K562 (cell line): ENCODE measurements at regions not wholly inside any gene's neighbourhood (a gene's known extent, or its start where the extent isn't known, plus 50 kb on each side); places are given as distances from the start of the nearest gene placed in this dataset.

Experiments
- ATAC-seq: fragments of 200-7000 bp; cut with Tn5 transposase; 3 replicates; pipeline ENCODE4 v1.9.1; 2020; ENCODE audit warnings: moderate library complexity
- BruUV-seq: library from RNA; stranded (reverse); fragments of 400-500 nt; replicated peaks from 2 replicates; lab custom pipeline; 2021; lab: Mats Ljungman, UMichigan
- CTCF ChIA-PET: fragments of 300-600 bp; formaldehyde crosslinking; extraction: SDS; loops from one replicate; lab custom pipeline; 2021; ENCODE audit warnings: low intra/inter-chr PET ratio; lab: Yijun Ruan, JAX
- POLR2A ChIA-PET: fragments of 300-600, 350-650 bp; sonication (Branson Sonifier 250); formaldehyde crosslinking; extraction: SDS; loops from one replicate; lab custom pipeline; 2021; ENCODE audit warnings: antibody characterized with exemption, inconsistent platforms; lab: Yijun Ruan, JAX
- DNase-seq, 4 experiments: peaks; one replicate each; pipeline versions ENCODE4 v3.0.0 to v3.0.0-alpha.2; 2011 to 2018; ENCODE audit warnings: low spot score in 3 of 4, mixed read lengths in 3 of 4; ENCODE audit errors: extremely low read depth in 1 of 4
- FAIRE-seq: peaks from 2 replicates; lab custom pipeline; 2011; peaks lifted over from hg19 to GRCh38; lab: Jason Lieb, UNC
- H2AFZ ChIP-seq: 2 replicates; pipeline ENCODE4 v1.6.0; 2011; ENCODE audit warnings: low read depth, low read length, control low read depth, inconsistent platforms
- H3K27ac ChIP-seq: fragments of 200-600 bp; 3 replicates; pipeline ENCODE4 v1.8.0; 2011; ENCODE audit warnings: low read depth, mild to moderate bottlenecking, control low read depth, inconsistent platforms, low read length, moderate library complexity, mixed read lengths; ENCODE audit errors: extremely low read depth
- H3K27me3 ChIP-seq, 2 experiments: fragments of 300-600 bp in 1 of 2; 2 replicates in 1 of 2; 3 replicates in 1 of 2; pipeline versions ENCODE4 v1.6.0 to v1.8.0; 2011; ENCODE audit warnings: inconsistent platforms in 2 of 2, low read length in 2 of 2, mild to moderate bottlenecking in 1 of 2, mixed read lengths in 1 of 2, moderate library complexity in 1 of 2; ENCODE audit not compliant: control insufficient read depth in 2 of 2, insufficient read depth in 2 of 2
- H3K36me3 ChIP-seq: fragments of 300-600 bp; 3 replicates; pipeline ENCODE4 v1.8.0; 2011; ENCODE audit warnings: mild to moderate bottlenecking, low read length, inconsistent platforms; ENCODE audit not compliant: control insufficient read depth, insufficient read depth
- H3K4me1 ChIP-seq, 2 experiments: fragments of 200-600 bp in 1 of 2; replicated peaks in 1 of 2; 2 replicates in 1 of 2; 3 replicates in 1 of 2; pipeline versions ENCODE4 v1.5.1 to v1.8.0; 2011; ENCODE audit warnings: inconsistent platforms in 2 of 2, low read length in 2 of 2, mild to moderate bottlenecking in 1 of 2, mixed read lengths in 1 of 2, moderate library complexity in 1 of 2; ENCODE audit not compliant: control insufficient read depth in 2 of 2, insufficient read depth in 2 of 2
- H3K4me2 ChIP-seq: 2 replicates; pipeline ENCODE4 v1.6.1; 2011; ENCODE audit warnings: low read length, control low read depth, inconsistent platforms, mixed read lengths; ENCODE audit not compliant: insufficient read depth
- H3K4me3 ChIP-seq: fragments of 200-600 bp; sonication (generic), shearing (Covaris generic); 2 replicates; pipeline ENCODE4 v1.5.1; 2016; ENCODE audit warnings: control low read depth, inconsistent platforms
- H3K79me2 ChIP-seq: fragments of 200-600 bp; 3 replicates; pipeline ENCODE4 v1.8.0; 2011; ENCODE audit warnings: low read length, inconsistent platforms; ENCODE audit not compliant: control insufficient read depth, insufficient read depth
- H3K9ac ChIP-seq, 2 experiments: 2 replicates each; pipeline versions ENCODE4 v1.6.0 to v1.6.1; 2011; ENCODE audit warnings: low read depth in 2 of 2, low read length in 2 of 2, control low read depth in 1 of 2, inconsistent platforms in 1 of 2, mild to moderate bottlenecking in 1 of 2, mixed read lengths in 1 of 2; ENCODE audit not compliant: insufficient read depth in 1 of 2
- H3K9me1 ChIP-seq: one replicate; pipeline ENCODE4 v1.6.0; 2011; ENCODE audit warnings: inconsistent platforms, mild to moderate bottlenecking, low read length, moderate library complexity; ENCODE audit not compliant: control insufficient read depth, insufficient read depth
- H3K9me3 ChIP-seq: replicated peaks from 2 replicates; pipeline ENCODE4 v1.5.1; 2011; ENCODE audit warnings: low read depth, low read length, inconsistent platforms; ENCODE audit not compliant: control insufficient read depth, insufficient read depth
- H4K20me1 ChIP-seq: replicated peaks from 2 replicates; pipeline ENCODE4 v1.6.1; 2011; ENCODE audit warnings: low read length, inconsistent platforms, mixed read lengths; ENCODE audit not compliant: control insufficient read depth, insufficient read depth
- CBX3 ChIP-seq, 2 experiments: IDR thresholded peaks; 1 replicate in 1 of 2; 2 replicates in 1 of 2; pipeline ENCODE4 v1.6.1; 2012; ENCODE audit warnings: inconsistent platforms in 2 of 2, low read length in 2 of 2, borderline replicate concordance in 1 of 2, control low read depth in 1 of 2
- EGR1 ChIP-seq: fragments of 450-650 bp; conservative IDR thresholded peaks from 2 replicates; pipeline ENCODE4 v1.6.1; 2017; ENCODE audit warnings: mild to moderate bottlenecking
- FOXJ3 ChIP-seq: sonication (generic); formaldehyde crosslinking; IDR thresholded peaks from 2 replicates; pipeline ENCODE4 v1.4.0; 2020; ENCODE audit warnings: mild to moderate bottlenecking, missing genetic modification reagents
- GTF2B ChIP-seq: IDR thresholded peaks from 2 replicates; pipeline ENCODE4 v1.6.1; 2011; ENCODE audit not compliant: insufficient read length; ENCODE audit errors: extremely low read depth
- HMBOX1 ChIP-seq: sonication (generic); IDR thresholded peaks from 2 replicates; pipeline ENCODE4 v1.6.1; 2016
- MCM5 ChIP-seq: fragments of 450-650 bp; IDR thresholded peaks from 2 replicates; pipeline ENCODE4 v1.6.1; 2016; ENCODE audit warnings: low read depth
- NFE2 ChIP-seq: IDR thresholded peaks from 2 replicates; pipeline ENCODE4 v1.6.1; 2014; ENCODE audit warnings: antibody characterized with exemption, low read depth
- PHF20 ChIP-seq: fragments of 450-650 bp; IDR thresholded peaks from 2 replicates; pipeline ENCODE4 v1.6.1; 2018; ENCODE audit not compliant: partially characterized antibody
- RAD51 ChIP-seq: fragments of 450-650 bp; IDR thresholded peaks from 2 replicates; pipeline ENCODE4 v1.7.1; 2016; ENCODE audit warnings: low read depth, mild to moderate bottlenecking, borderline replicate concordance
- RBM22 ChIP-seq: fragments of 200-400 bp; formaldehyde crosslinking; IDR thresholded peaks from 2 replicates; pipeline ENCODE4 v1.6.1; 2018; ENCODE audit warnings: low read length, low read depth; ENCODE audit not compliant: poor library complexity, severe bottlenecking
- STAT5A ChIP-seq: IDR thresholded peaks from 2 replicates; pipeline ENCODE4 v1.6.1; 2012; ENCODE audit warnings: low read length, inconsistent platforms, borderline replicate concordance
- TARDBP ChIP-seq: fragments of 450-650 bp; IDR thresholded peaks from 2 replicates; pipeline ENCODE4 v1.6.1; 2016
- TEAD1 ChIP-seq, 2 experiments: fragments of 450-650 bp in 1 of 2; sonication (generic) in 1 of 2; formaldehyde crosslinking; IDR thresholded peaks; 2 replicates each; pipeline versions ENCODE4 v1.4.0 to v1.8.0; 2020 to 2022; ENCODE audit warnings: mild to moderate bottlenecking in 2 of 2, missing genetic modification reagents in 1 of 2
- ZBTB12 ChIP-seq: fragments of 250-450 bp; sonication (Bioruptor Pico); IDR thresholded peaks from 2 replicates; pipeline ENCODE4 v1.4.0; 2020
- ZMIZ1 ChIP-seq, 2 experiments: fragments of 150-350 bp in 1 of 2; IDR thresholded peaks; 2 replicates each; pipeline ENCODE4 v1.6.1; 2012 to 2016; ENCODE audit warnings: low read depth in 2 of 2, low read length in 2 of 2, mild to moderate bottlenecking in 1 of 2, moderate library complexity in 1 of 2
- ZNF165 ChIP-seq: fragments of 250-450 bp; sonication (Bioruptor Pico); IDR thresholded peaks from 2 replicates; pipeline ENCODE4 v1.4.0; 2020; ENCODE audit warnings: borderline replicate concordance
- ZNF445 ChIP-seq: fragments of 250-450 bp; sonication (Bioruptor Pico); IDR thresholded peaks from 2 replicates; pipeline ENCODE4 v1.4.0; 2020; ENCODE audit warnings: low read depth, mild to moderate bottlenecking, moderate library complexity
- ZSCAN29 ChIP-seq: fragments of 450-650 bp; IDR thresholded peaks from 2 replicates; pipeline ENCODE4 v1.6.1; 2017
- WGBS: fragments of 100-300 bp; shearing (Covaris generic); methylation state at CpG from one replicate; pipeline ENCODE4 v1.1.6; 2016; ENCODE audit warnings: low coverage, mixed read lengths; ENCODE audit not compliant: insufficient coverage; ENCODE audit errors: missing lambda C conversion rate; 5-methylcytosine and 5-hydroxymethylcytosine counted together
- in situ Hi-C: fragments of 300-500 bp; cut with MboI; formaldehyde crosslinking; loops from 4 replicates; pipeline ENCODE4 v1.15.0; 2018; ENCODE audit warnings: inconsistent platforms, mixed read lengths
- intact Hi-C: fragments of 100-400 bp; cut with micrococcal nuclease; formaldehyde crosslinking; loops from 2 replicates; pipeline ENCODE4 v1.14.2; 2022

GRCh38 chr2:194003911-194004310, 1653.1 kb upstream of the SLC39A10 start:
- Histone ChIP-seq H4K20me1 (no peaks in the 10 kb centered on the region), H3K4me3 (no peak overlapping the region), H3K4me1 (no peaks in the 10 kb centered on the region), H3K36me3 (no peaks in the 10 kb centered on the region), H3K27me3 (no peaks in the 10 kb centered on the region), H3K27ac (no peak overlapping the region), H3K9me3 (no peaks in the 10 kb centered on the region), H3K9me1 (no peaks in the 10 kb centered on the region), H3K79me2 (no peaks in the 10 kb centered on the region), H3K9ac (no peak overlapping the region), H2AFZ (no peak overlapping the region), H3K4me2 (no peak overlapping the region)
- no peak for FAIRE-seq
- POLR2A ChIA-PET: no interaction called here
- ATAC-seq: no peak
- intact Hi-C loops: no loop called here
- DNase-seq: no peak
- in situ Hi-C loops: no loop called here
- 6% methylated on average over 2 of the region's 2 CpGs for WGBS
- BruUV-seq: no TSS peak
- CTCF ChIA-PET: no interaction called here
- TF ChIP-seq ZMIZ1 (IDR thresholded peaks at IDR 0.05; ENCODE audit: low read depth in 2 of 2, low read length in 2 of 2): no peak
- no peak for TF ChIP-seq RBM22
- no peak for TF ChIP-seq TEAD1 (CRISPR knock-in tag; IDR thresholded peaks at IDR 0.05)
- no peak for TF ChIP-seq EGR1
- TF ChIP-seq TARDBP: no peak
- no peak for TF ChIP-seq RAD51
- TF ChIP-seq PHF20: no peak
- TF ChIP-seq GTF2B: no peak
- no peak for TF ChIP-seq FOXJ3
- no peak for TF ChIP-seq ZSCAN29
- no peak for TF ChIP-seq NFE2
- no peak for TF ChIP-seq ZBTB12 (CRISPR knock-in tag)
- no peak for TF ChIP-seq CBX3 (IDR thresholded peaks at IDR 0.05; ENCODE audit: borderline replicate concordance in 1 of 2, low read length in 2 of 2)
- no peak for TF ChIP-seq HMBOX1
- no peak for TF ChIP-seq MCM5
- TF ChIP-seq STAT5A: no peak
- no peak for TF ChIP-seq ZNF445 (CRISPR knock-in tag)
- no peak for TF ChIP-seq ZNF165 (CRISPR knock-in tag)
